ENCODE measurements at regions not wholly inside any gene's neighbourhood (a gene's known extent, or its start where the extent isn't known, plus 50 kb on each side); places are given as distances from the start of the nearest gene placed in this dataset.

GRCh38 chr16:13427943-13428342 lies 492.0 kb upstream of the ERCC4 start:
- no CpG with 5 or more reads among the region's 3 CpGs for WGBS (ENCODE audit: insufficient coverage)
- ChIA-PET CTCF (no interaction called here), POLR2A (no interaction called here)
- H3K27me3 Mint-ChIP-seq, result peaks cover 2 to 4% of the 10 kb centered on the region in 2 donors
- H3K36me3 Mint-ChIP-seq, result no peaks in the 10 kb centered on the region
- no peak for ATAC-seq (replicated peaks in 1 of 4)
- Histone ChIP-seq H3K4me3 (ENCODE audit: control insufficient read depth in 1 of 2, extremely low read depth in 1 of 2, low read length in 1 of 2) (no peak overlapping the region), H3K27me3 (replicated peaks in 1 of 2; ENCODE audit: control insufficient read depth in 2 of 2, extremely low read depth in 1 of 2, insufficient read depth in 2 of 2, low read length in 1 of 2) (no peaks in the 10 kb centered on the region), H3K27ac (ENCODE audit: low read length) (no peak overlapping the region), H3K4me1 (ENCODE audit: control insufficient read depth in 1 of 2, extremely low read depth in 1 of 2, insufficient read depth in 2 of 2, low read length in 2 of 2) (no peaks in the 10 kb centered on the region), H3K36me3 (ENCODE audit: control insufficient read depth in 2 of 2, extremely low read depth in 1 of 2, insufficient read depth in 1 of 2, low read length in 1 of 2) (no peaks in the 10 kb centered on the region), H3K9me3 (no peaks in the 10 kb centered on the region)
- H3K27ac Mint-ChIP-seq, result no peak overlapping the region
- H3K9me3 Mint-ChIP-seq, result peaks cover 6 to 9% (median 8%) of the 10 kb centered on the region in 3 donors
- no peaks in the 10 kb centered on the region for H3K4me1 Mint-ChIP-seq
- H3K4me3 Mint-ChIP-seq, result no peak overlapping the region
- DNase-seq, result no peak

GRCh38 chr16:13429416-13429815 lies 490.5 kb upstream of the ERCC4 start:
- WGBS (ENCODE audit: insufficient coverage), result 88% methylated on average over 1 of the region's 1 CpG
- peaks cover 6 to 9% (median 8%) of the 10 kb centered on the region in 3 donors for H3K9me3 Mint-ChIP-seq

GRCh38 chr16:13435415-13435814 lies 484.5 kb upstream of the ERCC4 start:
- Histone ChIP-seq H3K27me3 (replicated peaks in 1 of 2; ENCODE audit: control insufficient read depth in 2 of 2, extremely low read depth in 1 of 2, insufficient read depth in 2 of 2, low read length in 1 of 2) (no peaks in the 10 kb centered on the region), H3K27ac (ENCODE audit: low read length) (no peak overlapping the region), H3K4me1 (ENCODE audit: control insufficient read depth in 1 of 2, extremely low read depth in 1 of 2, insufficient read depth in 2 of 2, low read length in 2 of 2) (no peaks in the 10 kb centered on the region), H3K36me3 (ENCODE audit: control insufficient read depth in 2 of 2, extremely low read depth in 1 of 2, insufficient read depth in 1 of 2, low read length in 1 of 2) (no peaks in the 10 kb centered on the region), H3K9me3 (no peaks in the 10 kb centered on the region), H3K4me3 (ENCODE audit: control insufficient read depth in 1 of 2, extremely low read depth in 1 of 2, low read length in 1 of 2) (no peak overlapping the region)
- H3K4me3 Mint-ChIP-seq, result no peak overlapping the region
- peaks cover 0 to 5% (median 0%) of the 10 kb centered on the region in 3 donors for H3K9me3 Mint-ChIP-seq
- CTCF ChIA-PET, result no interaction called here
- no peaks in the 10 kb centered on the region for H3K4me1 Mint-ChIP-seq
- H3K36me3 Mint-ChIP-seq, result no peaks in the 10 kb centered on the region
- WGBS (ENCODE audit: insufficient coverage), result no CpG with 5 or more reads among the region's 1 CpG
- DNase-seq (no peak), ATAC-seq (replicated peaks in 1 of 4) (no peak)
- POLR2A ChIA-PET, result no interaction called here
- H3K27me3 Mint-ChIP-seq, result peaks cover 0 to 8% of the 10 kb centered on the region in 2 donors
- no peak overlapping the region for H3K27ac Mint-ChIP-seq

More at GRCh38 chr16:13429416-13429815, 490.5 kb upstream of the ERCC4 start:
- Mint-ChIP-seq H3K27me3 (no peaks in the 10 kb centered on the region), H3K36me3 (no peaks in the 10 kb centered on the region), H3K4me3 (no peak overlapping the region), H3K27ac (no peak overlapping the region), H3K4me1 (no peaks in the 10 kb centered on the region)
- no peak overlapping the region for H3K27ac ChIP-seq (ENCODE audit: low read length)
- H3K4me1 ChIP-seq (ENCODE audit: control insufficient read depth in 1 of 2, extremely low read depth in 1 of 2, insufficient read depth in 2 of 2, low read length in 2 of 2), result no peaks in the 10 kb centered on the region
- POLR2A ChIA-PET, result no interaction called here
- H3K4me3 ChIP-seq (ENCODE audit: control insufficient read depth in 1 of 2, extremely low read depth in 1 of 2, low read length in 1 of 2), result no peak overlapping the region
- CTCF ChIA-PET, result no interaction called here
- DNase-seq, result no peak
- H3K9me3 ChIP-seq, result no peaks in the 10 kb centered on the region
- ATAC-seq (replicated peaks in 1 of 4), result no peak
- no peaks in the 10 kb centered on the region for H3K27me3 ChIP-seq (replicated peaks in 1 of 2; ENCODE audit: control insufficient read depth in 2 of 2, extremely low read depth in 1 of 2, insufficient read depth in 2 of 2, low read length in 1 of 2)
- H3K36me3 ChIP-seq (ENCODE audit: control insufficient read depth in 2 of 2, extremely low read depth in 1 of 2, insufficient read depth in 1 of 2, low read length in 1 of 2), result no peaks in the 10 kb centered on the region

GRCh38 chr16:13435873-13436474 lies 484.0 kb upstream of the ERCC4 start:
- no peak for ATAC-seq (replicated peaks in 1 of 4)
- 71% methylated on average over 1 of the region's 3 CpGs for WGBS (ENCODE audit: insufficient coverage)
- H3K4me1 ChIP-seq (ENCODE audit: control insufficient read depth in 1 of 2, extremely low read depth in 1 of 2, insufficient read depth in 2 of 2, low read length in 2 of 2), result no peaks in the 10 kb centered on the region
- H3K4me3 ChIP-seq (ENCODE audit: control insufficient read depth in 1 of 2, extremely low read depth in 1 of 2, low read length in 1 of 2), result no peak overlapping the region
- H3K36me3 ChIP-seq (ENCODE audit: control insufficient read depth in 2 of 2, extremely low read depth in 1 of 2, insufficient read depth in 1 of 2, low read length in 1 of 2), result no peaks in the 10 kb centered on the region
- Mint-ChIP-seq H3K36me3 (no peaks in the 10 kb centered on the region), H3K4me3 (no peak overlapping the region), H3K27ac (no peak overlapping the region), H3K4me1 (no peaks in the 10 kb centered on the region), H3K27me3 (peaks cover 0 to 8% of the 10 kb centered on the region in 2 donors), H3K9me3 (peaks cover 0 to 5% (median 0%) of the 10 kb centered on the region in 3 donors)
- no peak overlapping the region for H3K27ac ChIP-seq (ENCODE audit: low read length)
- no peaks in the 10 kb centered on the region for H3K27me3 ChIP-seq (replicated peaks in 1 of 2; ENCODE audit: control insufficient read depth in 2 of 2, extremely low read depth in 1 of 2, insufficient read depth in 2 of 2, low read length in 1 of 2)
- H3K9me3 ChIP-seq, result no peaks in the 10 kb centered on the region
- CTCF ChIA-PET, result no interaction called here
- POLR2A ChIA-PET, result no interaction called here
- DNase-seq, result no peak

- Histone ChIP-seq H3K36me3 (ENCODE audit: control insufficient read depth in 2 of 2, extremely low read depth in 1 of 2, insufficient read depth in 1 of 2, low read length in 1 of 2) (no peaks in the 10 kb centered on the region), H3K4me1 (ENCODE audit: control insufficient read depth in 1 of 2, extremely low read depth in 1 of 2, insufficient read depth in 2 of 2, low read length in 2 of 2) (no peaks in the 10 kb centered on the region), H3K9me3 (no peaks in the 10 kb centered on the region), H3K27ac (ENCODE audit: low read length) (no peak overlapping the region), H3K27me3 (replicated peaks in 1 of 2; ENCODE audit: control insufficient read depth in 2 of 2, extremely low read depth in 1 of 2, insufficient read depth in 2 of 2, low read length in 1 of 2) (no peaks in the 10 kb centered on the region), H3K4me3 (ENCODE audit: control insufficient read depth in 1 of 2, extremely low read depth in 1 of 2, low read length in 1 of 2) (no peak overlapping the region)
- no peak overlapping the region for H3K4me3 Mint-ChIP-seq
- H3K27ac Mint-ChIP-seq, result no peak overlapping the region
- no peaks in the 10 kb centered on the region for H3K4me1 Mint-ChIP-seq
- CTCF ChIA-PET, result no interaction called here
- H3K36me3 Mint-ChIP-seq, result no peaks in the 10 kb centered on the region
- no peak for ATAC-seq (replicated peaks in 1 of 4)
- H3K27me3 Mint-ChIP-seq, result peaks cover 0 to 8% of the 10 kb centered on the region in 2 donors
- WGBS (ENCODE audit: insufficient coverage), result 57% methylated on average over 2 of the region's 8 CpGs
- H3K9me3 Mint-ChIP-seq, result peaks cover 0 to 5% (median 0%) of the 10 kb centered on the region in 3 donors
- DNase-seq, result no peak
- POLR2A ChIA-PET, result no interaction called here
Measured at GRCh38 chr16:13436641-13437412, 483.1 kb upstream of the ERCC4 start.

GRCh38 chr16:13437413-13437795 lies 482.6 kb upstream of the ERCC4 start:
- ChIA-PET CTCF (no interaction called here), POLR2A (no interaction called here)
- DNase-seq (no peak), ATAC-seq (replicated peaks in 1 of 4) (no peak)
- Mint-ChIP-seq H3K27me3 (peaks cover 0 to 8% of the 10 kb centered on the region in 2 donors), H3K4me1 (no peaks in the 10 kb centered on the region), H3K27ac (no peak overlapping the region), H3K4me3 (no peak overlapping the region), H3K36me3 (no peaks in the 10 kb centered on the region), H3K9me3 (peaks cover 0 to 5% (median 0%) of the 10 kb centered on the region in 3 donors)
- WGBS (ENCODE audit: insufficient coverage), result 100% methylated on average over 2 of the region's 5 CpGs
- no peak overlapping the region for H3K4me3 ChIP-seq (ENCODE audit: control insufficient read depth in 1 of 2, extremely low read depth in 1 of 2, low read length in 1 of 2)
- no peak overlapping the region for H3K27ac ChIP-seq (ENCODE audit: low read length)
- H3K4me1 ChIP-seq (ENCODE audit: control insufficient read depth in 1 of 2, extremely low read depth in 1 of 2, insufficient read depth in 2 of 2, low read length in 2 of 2), result no peaks in the 10 kb centered on the region
- no peaks in the 10 kb centered on the region for H3K36me3 ChIP-seq (ENCODE audit: control insufficient read depth in 2 of 2, extremely low read depth in 1 of 2, insufficient read depth in 1 of 2, low read length in 1 of 2)
- H3K27me3 ChIP-seq (replicated peaks in 1 of 2; ENCODE audit: control insufficient read depth in 2 of 2, extremely low read depth in 1 of 2, insufficient read depth in 2 of 2, low read length in 1 of 2), result no peaks in the 10 kb centered on the region
- H3K9me3 ChIP-seq, result no peaks in the 10 kb centered on the region
